Left ventricle myocardium inferior (tissue), 1 donor: ENCODE measurements at regions not wholly inside any gene's neighbourhood (a gene's known extent, or its start where the extent isn't known, plus 50 kb on each side); places are given as distances from the start of the nearest gene placed in this dataset.

Experiments
- DNase-seq: peaks from one replicate; pipeline ENCODE4 v3.0.0-alpha.2; 2020
- H3K27ac ChIP-seq: fragments of 200-600 bp; replicated peaks from 2 replicates; pipeline ENCODE4 v1.8.0; 2021
- H3K27me3 ChIP-seq: fragments of 200-600 bp; 2 replicates; pipeline ENCODE4 v1.8.0; 2021; ENCODE audit warnings: low read depth
- H3K36me3 ChIP-seq: fragments of 200-600 bp; 2 replicates; pipeline ENCODE4 v1.8.0; 2021
- H3K4me1 ChIP-seq: fragments of 200-600 bp; 2 replicates; pipeline ENCODE4 v1.8.0; 2021
- H3K4me3 ChIP-seq: fragments of 200-600 bp; 2 replicates; pipeline ENCODE4 v1.8.0; 2021; ENCODE audit warnings: mild to moderate bottlenecking, moderate library complexity
- H3K9me3 ChIP-seq: fragments of 200-600 bp; replicated peaks from 2 replicates; pipeline ENCODE4 v1.8.0; 2021
- CTCF ChIP-seq: fragments of 200-600 bp; IDR thresholded peaks from 2 replicates; pipeline ENCODE4 v1.8.0; 2021; ENCODE audit warnings: antibody characterized with exemption, mild to moderate bottlenecking, borderline replicate concordance
- intact Hi-C: fragments of 100-400 bp; cut with micrococcal nuclease; formaldehyde crosslinking; loops from one replicate; pipeline ENCODE4 v1.11.0; 2022
- donor health status: DM: no; HTN: yes; CAD: no; lungs with severe emphysema.

DNA sequence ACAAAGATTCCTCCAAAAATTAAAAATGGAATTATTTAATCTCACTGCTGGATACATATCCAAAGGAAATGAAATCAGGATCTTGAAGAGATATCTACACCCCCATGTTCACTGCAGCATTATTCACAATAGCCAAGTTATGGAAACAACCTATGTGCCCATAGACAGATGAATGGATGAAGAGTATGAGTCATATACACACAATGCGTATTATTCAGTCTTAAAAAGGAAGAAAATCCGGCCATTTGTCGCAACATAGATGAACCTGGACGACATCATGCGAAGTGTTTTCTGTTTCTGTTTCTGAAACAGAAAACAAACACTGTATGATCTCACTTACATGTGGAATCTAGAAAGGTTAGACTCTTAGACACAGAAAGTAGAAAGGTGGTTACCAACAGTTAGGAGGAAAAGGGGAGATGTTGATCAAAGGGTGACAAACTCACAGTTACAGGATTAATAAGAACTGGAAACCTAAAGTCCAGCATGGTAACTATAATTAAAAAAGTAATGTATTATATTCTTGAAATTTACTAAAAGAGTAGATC is 87.8 kb upstream of the ERBB4 start:
- Histone ChIP-seq H3K9me3 (peaks cover 36% of the 10 kb centered on the region), H3K36me3 (no peaks in the 10 kb centered on the region), H3K27me3 (no peaks in the 10 kb centered on the region), H3K27ac (no peak overlapping the region), H3K4me1 (no peaks in the 10 kb centered on the region), H3K4me3 (no peak overlapping the region)
- DNase-seq = no peak
- TF ChIP-seq CTCF = no peak
- intact Hi-C loops = no loop called here

- Histone ChIP-seq H3K9me3 (peaks cover 25% of the 10 kb centered on the region), H3K27ac (no peak overlapping the region), H3K4me3 (no peak overlapping the region), H3K4me1 (no peaks in the 10 kb centered on the region), H3K36me3 (no peaks in the 10 kb centered on the region), H3K27me3 (no peaks in the 10 kb centered on the region)
- no peak for TF ChIP-seq CTCF
- intact Hi-C loops = no loop called here
- DNase-seq = no peak
These were observed 81.4 kb upstream of the ERBB4 start for GRCh38 chr2:212619954-212620353.

DNA sequence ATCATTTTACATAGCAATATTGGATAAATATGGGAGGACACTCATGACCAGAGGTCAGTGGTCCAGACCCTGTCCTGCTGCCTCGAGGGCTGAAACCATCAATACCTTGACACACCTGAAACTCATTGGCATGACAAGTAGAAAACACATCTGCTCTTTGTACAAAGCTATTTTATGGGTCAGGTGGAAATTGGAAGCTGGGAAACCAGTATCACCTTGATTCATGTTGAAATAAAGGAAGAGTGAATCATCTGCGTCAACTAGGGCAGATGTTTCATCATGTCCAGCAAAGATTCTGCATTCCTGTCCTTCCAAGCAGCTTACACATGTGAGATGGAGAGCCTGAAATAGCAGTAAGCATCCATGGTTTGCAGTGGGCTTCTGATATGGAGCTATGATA is 80.0 kb upstream of the ERBB4 start:
- intact Hi-C loops = no loop called here

DNA sequence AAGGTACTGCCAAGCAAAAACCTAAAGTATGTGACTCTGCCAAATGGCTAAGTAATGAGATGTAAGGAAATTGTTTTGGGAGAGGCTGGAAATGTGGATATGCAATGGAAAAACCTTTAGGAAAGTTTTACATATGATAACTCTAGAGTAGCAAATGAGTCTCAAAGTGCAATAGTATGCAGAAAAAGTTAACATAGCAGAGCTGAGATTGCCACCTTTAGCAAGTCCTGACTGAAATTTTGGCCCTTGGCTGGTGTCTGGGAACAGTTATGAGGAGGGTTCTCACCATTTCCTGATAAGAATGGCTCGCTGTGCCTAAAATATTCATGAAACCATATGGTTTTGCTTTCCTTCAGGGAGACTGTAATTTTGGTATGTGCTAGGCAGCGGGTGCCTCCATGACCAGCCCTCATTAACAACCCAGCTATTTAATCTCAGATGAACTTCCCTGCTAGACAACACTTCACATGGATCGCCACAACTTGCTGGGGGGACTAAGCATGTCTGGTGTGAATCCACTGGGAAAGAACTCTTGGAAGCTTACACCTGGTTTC is 72.3 kb upstream of the ERBB4 start:
- Histone ChIP-seq H3K36me3 (no peaks in the 10 kb centered on the region), H3K4me1 (no peaks in the 10 kb centered on the region), H3K27me3 (no peaks in the 10 kb centered on the region), H3K27ac (no peak overlapping the region), H3K9me3 (no peaks in the 10 kb centered on the region), H3K4me3 (no peak overlapping the region)
- TF ChIP-seq CTCF = no peak
- intact Hi-C loops = no loop called here
- DNase-seq = no peak

More for the DNA sequence above, 80.0 kb upstream of the ERBB4 start:
- no peak for DNase-seq
- H3K9me3 ChIP-seq = peaks cover 18% of the 10 kb centered on the region
- no peaks in the 10 kb centered on the region for H3K36me3 ChIP-seq
- H3K4me1 ChIP-seq = no peaks in the 10 kb centered on the region
- H3K27me3 ChIP-seq = no peaks in the 10 kb centered on the region
- no peak for TF ChIP-seq CTCF
- no peak overlapping the region for H3K4me3 ChIP-seq
- H3K27ac ChIP-seq = no peak overlapping the region

DNA sequence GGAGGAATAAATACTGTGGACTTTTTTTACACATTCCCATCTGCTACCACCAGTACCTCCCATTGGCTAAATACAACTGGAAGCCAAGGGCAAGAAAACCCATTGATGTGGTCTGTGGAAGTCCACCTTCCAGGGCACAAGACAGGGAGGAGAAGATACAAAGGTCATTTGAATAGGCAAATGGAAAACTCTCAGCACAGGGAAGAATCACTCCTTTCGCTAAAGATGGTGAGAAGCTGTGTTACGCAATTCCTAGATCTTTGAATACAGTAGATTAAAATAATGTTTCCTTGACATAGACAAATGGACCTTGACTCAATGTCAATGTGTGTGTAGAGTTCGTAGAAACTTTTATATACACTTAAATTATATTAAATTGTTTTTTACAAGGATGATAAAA is 70.9 kb upstream of the ERBB4 start:
- Histone ChIP-seq H3K4me1 (no peaks in the 10 kb centered on the region), H3K36me3 (no peaks in the 10 kb centered on the region), H3K4me3 (no peak overlapping the region), H3K27me3 (peaks cover 8% of the 10 kb centered on the region), H3K27ac (no peak overlapping the region), H3K9me3 (no peaks in the 10 kb centered on the region)
- no peak for TF ChIP-seq CTCF
- no peak for DNase-seq
- intact Hi-C loops = no loop called here

- Histone ChIP-seq H3K4me1 (no peaks in the 10 kb centered on the region), H3K9me3 (no peaks in the 10 kb centered on the region), H3K27ac (no peak overlapping the region), H3K4me3 (no peak overlapping the region), H3K36me3 (no peaks in the 10 kb centered on the region), H3K27me3 (peaks cover 8% of the 10 kb centered on the region)
- no peak for DNase-seq
- intact Hi-C loops = no loop called here
- no peak for TF ChIP-seq CTCF
These were observed 68.5 kb upstream of the ERBB4 start for GRCh38 chr2:212607080-212607479.
